ENCODE measurements at regions not wholly inside any gene's neighbourhood (a gene's known extent, or its start where the extent isn't known, plus 50 kb on each side); places are given as distances from the start of the nearest gene placed in this dataset.

DNA sequence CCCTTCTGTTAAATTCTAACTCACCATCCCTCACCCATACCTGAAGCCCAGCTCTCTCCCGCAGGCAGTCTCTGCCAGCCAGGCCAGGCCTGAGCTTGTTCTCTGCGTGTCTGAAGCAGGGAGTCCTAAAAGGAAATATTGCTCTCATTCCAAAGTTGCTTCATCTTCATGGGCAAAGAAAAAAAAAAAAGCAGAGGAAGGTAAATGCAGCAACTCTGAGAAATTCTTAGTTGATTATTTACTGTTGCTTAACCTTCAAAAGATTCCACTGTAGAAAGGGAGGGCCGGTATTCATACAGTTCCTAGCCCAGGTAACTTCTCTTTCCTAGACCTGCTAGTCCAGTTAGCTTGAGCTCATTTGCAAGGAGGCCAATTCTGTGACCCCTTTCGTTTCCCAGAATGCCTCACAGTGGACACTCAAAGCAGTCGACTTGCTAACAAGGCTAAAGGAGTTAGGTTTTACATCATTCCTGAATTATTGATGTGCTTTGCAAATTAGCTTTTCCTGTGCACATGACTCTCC is 193.5 kb upstream of the EEA1 start:
- DNase-seq (ENCODE audit: low spot score) (no peak), ATAC-seq (ENCODE audit: insufficient number of reproducible peaks, low FRiP score, low read depth) (no peak)
- no peaks in the 10 kb centered on the region for H3K9me3 ChIP-seq

GRCh38 chr12:93125126-93125525 is 196.0 kb upstream of the EEA1 start:
- Histone ChIP-seq H3K9me3 (no peaks in the 10 kb centered on the region), H3K4me1 (ENCODE audit: control insufficient read depth in 1 of 2, low read depth in 2 of 2) (peaks cover 21 to 55% of the 10 kb centered on the region in 2 donors), H3K4me3 (no peak overlapping the region), H3K36me3 (no peaks in the 10 kb centered on the region), H3K27ac (peak overlapping the region; percentile 61 to 86), H3K27me3 (replicated peaks; ENCODE audit: insufficient read depth) (no peaks in the 10 kb centered on the region)
- DNase-seq (ENCODE audit: low spot score) = no peak
- no peak for ATAC-seq (ENCODE audit: insufficient number of reproducible peaks, low FRiP score, low read depth)
- TF ChIP-seq, protein P1, sequence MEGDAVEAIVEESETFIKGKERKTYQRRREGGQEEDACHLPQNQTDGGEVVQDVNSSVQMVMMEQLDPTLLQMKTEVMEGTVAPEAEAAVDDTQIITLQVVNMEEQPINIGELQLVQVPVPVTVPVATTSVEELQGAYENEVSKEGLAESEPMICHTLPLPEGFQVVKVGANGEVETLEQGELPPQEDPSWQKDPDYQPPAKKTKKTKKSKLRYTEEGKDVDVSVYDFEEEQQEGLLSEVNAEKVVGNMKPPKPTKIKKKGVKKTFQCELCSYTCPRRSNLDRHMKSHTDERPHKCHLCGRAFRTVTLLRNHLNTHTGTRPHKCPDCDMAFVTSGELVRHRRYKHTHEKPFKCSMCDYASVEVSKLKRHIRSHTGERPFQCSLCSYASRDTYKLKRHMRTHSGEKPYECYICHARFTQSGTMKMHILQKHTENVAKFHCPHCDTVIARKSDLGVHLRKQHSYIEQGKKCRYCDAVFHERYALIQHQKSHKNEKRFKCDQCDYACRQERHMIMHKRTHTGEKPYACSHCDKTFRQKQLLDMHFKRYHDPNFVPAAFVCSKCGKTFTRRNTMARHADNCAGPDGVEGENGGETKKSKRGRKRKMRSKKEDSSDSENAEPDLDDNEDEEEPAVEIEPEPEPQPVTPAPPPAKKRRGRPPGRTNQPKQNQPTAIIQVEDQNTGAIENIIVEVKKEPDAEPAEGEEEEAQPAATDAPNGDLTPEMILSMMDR (IDR thresholded peaks at IDR 0.05) = no peak

More for the DNA sequence above, 193.5 kb upstream of the EEA1 start:
- H3K27me3 ChIP-seq (replicated peaks; ENCODE audit: insufficient read depth) = no peaks in the 10 kb centered on the region
- TF ChIP-seq, protein P1 (IDR thresholded peaks at IDR 0.05) = no peak
- no peak overlapping the region for H3K4me3 ChIP-seq
- H3K36me3 ChIP-seq = no peaks in the 10 kb centered on the region
- peaks cover 17 to 44% of the 10 kb centered on the region in 2 donors for H3K4me1 ChIP-seq (ENCODE audit: control insufficient read depth in 1 of 2, low read depth in 2 of 2)
- no peak overlapping the region for H3K27ac ChIP-seq

DNA sequence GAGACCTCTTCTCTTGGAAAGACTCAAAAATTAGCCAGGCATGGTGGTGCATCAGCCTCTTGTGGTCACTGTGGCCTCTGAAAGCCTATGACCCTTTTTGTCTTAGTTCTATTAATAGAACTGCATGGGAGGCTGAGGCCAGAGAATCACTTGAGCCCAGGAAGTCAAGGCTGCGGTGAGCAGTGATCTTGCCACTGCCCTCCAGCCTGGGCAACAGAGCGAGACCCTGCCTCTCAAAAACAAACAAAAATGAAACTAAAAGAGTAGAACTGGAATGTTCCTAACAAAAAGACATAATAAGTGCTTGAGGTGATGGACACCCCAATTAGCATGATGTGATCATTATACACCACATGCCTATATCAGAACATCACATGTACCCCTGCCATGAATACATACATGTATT is 197.0 kb upstream of the EEA1 start:
- ATAC-seq (ENCODE audit: insufficient number of reproducible peaks, low FRiP score, low read depth) = no peak
- Histone ChIP-seq H3K4me1 (ENCODE audit: control insufficient read depth in 1 of 2, low read depth in 2 of 2) (peaks cover 21 to 55% of the 10 kb centered on the region in 2 donors), H3K27me3 (replicated peaks; ENCODE audit: insufficient read depth) (no peaks in the 10 kb centered on the region), H3K4me3 (no peak overlapping the region), H3K9me3 (no peaks in the 10 kb centered on the region), H3K27ac (peak overlapping the region; percentile 61 to 86), H3K36me3 (no peaks in the 10 kb centered on the region)
- no peak for DNase-seq (ENCODE audit: low spot score)
- TF ChIP-seq, protein P1 (IDR thresholded peaks at IDR 0.05) = no peak

DNA sequence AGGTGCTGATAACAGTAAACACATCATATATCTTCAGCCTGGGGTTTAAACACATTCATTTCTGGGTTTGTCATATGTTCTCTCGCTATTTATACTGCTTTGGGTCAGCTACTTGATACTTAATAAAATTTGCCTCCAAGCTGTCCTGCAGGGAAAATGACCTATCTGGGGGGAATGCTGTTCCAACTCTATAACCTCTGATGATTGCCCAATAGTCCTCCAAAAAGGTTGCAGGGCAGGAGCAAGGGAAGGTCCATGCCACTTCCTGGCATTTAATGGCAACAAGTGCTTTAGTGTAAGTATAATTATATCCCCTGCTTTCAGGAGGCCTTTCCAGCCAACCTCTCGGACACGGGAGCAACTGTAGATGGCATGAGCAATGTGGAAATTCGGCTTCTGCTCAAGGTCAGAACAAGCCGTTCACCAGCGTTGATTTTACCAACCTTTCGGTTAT is 198.0 kb upstream of the EEA1 start:
- Histone ChIP-seq H3K27me3 (replicated peaks; ENCODE audit: insufficient read depth) (no peaks in the 10 kb centered on the region), H3K27ac (peak overlapping the region; percentile 61 to 86), H3K9me3 (no peaks in the 10 kb centered on the region), H3K36me3 (no peaks in the 10 kb centered on the region), H3K4me1 (ENCODE audit: control insufficient read depth in 1 of 2, low read depth in 2 of 2) (peaks cover 21 to 51% of the 10 kb centered on the region in 2 donors), H3K4me3 (peak overlapping the region; percentile 11)
- TF ChIP-seq, protein P1 (IDR thresholded peaks at IDR 0.05) = no peak
- ATAC-seq (ENCODE audit: insufficient number of reproducible peaks, low FRiP score, low read depth) (peak; percentile 75), DNase-seq (ENCODE audit: low spot score) (peak; percentile 19)

DNA sequence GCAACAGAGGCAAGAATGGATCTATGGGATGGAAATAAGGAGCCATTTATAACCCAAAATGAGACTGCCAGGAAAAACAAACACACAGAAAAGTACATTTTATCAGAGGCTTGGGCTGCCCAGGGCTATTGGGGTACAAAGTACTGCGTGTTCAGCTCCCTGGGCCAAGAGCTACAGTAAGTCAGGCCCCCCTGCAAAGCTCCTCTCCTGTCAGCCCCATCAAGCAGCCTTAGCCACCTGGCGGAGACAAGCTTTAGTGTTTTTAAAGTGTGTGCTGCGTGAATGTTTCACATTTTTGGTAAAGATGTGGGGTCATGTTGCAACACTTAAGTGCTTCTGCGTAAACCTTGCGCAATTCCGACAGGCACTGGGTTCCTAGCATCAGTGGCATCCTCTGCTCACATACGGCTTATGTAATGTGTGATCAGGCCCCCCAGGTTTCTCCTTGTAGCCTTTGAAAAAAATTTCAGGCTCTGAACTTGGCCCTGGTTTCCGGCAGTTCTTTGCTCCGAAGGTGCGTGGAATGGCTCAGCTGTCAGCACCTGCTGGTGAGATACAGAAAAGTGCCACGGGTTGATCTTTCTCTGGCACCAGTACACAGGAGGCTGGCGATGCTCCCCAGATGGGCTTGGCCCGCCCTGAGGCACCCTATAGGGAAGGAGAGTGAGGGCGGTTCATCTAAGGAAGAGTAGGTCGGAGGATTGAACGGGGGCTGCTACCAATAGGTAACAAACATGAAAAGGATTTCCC is 198.7 kb upstream of the EEA1 start:
- H3K4me3 ChIP-seq = peak overlapping the region; percentile 11

More for the DNA sequence above, 198.7 kb upstream of the EEA1 start:
- H3K27me3 ChIP-seq (replicated peaks; ENCODE audit: insufficient read depth) = no peaks in the 10 kb centered on the region
- H3K27ac ChIP-seq = peak overlapping the region; percentile 61 to 75
- H3K4me1 ChIP-seq (ENCODE audit: control insufficient read depth in 1 of 2, low read depth in 2 of 2) = peaks cover 21 to 45% of the 10 kb centered on the region in 2 donors
- H3K9me3 ChIP-seq = no peaks in the 10 kb centered on the region
- peak; percentile 60 for DNase-seq (ENCODE audit: low spot score)
- peak; percentile 70 for ATAC-seq (ENCODE audit: insufficient number of reproducible peaks, low FRiP score, low read depth)
- no peaks in the 10 kb centered on the region for H3K36me3 ChIP-seq
- TF ChIP-seq, protein P1 (IDR thresholded peaks at IDR 0.05) = peak; percentile 72
